H9 (cell line): ENCODE measurements at regions not wholly inside any gene's neighbourhood (a gene's known extent, or its start where the extent isn't known, plus 50 kb on each side); places are given as distances from the start of the nearest gene placed in this dataset.

Experiments
- DNase-seq: peaks from one replicate; pipeline ENCODE4 v3.0.0-alpha.2; 2017
- H2AFZ ChIP-seq: one replicate; pipeline ENCODE4 v1.6.1; 2013; ENCODE audit warnings: mild to moderate bottlenecking, low read length, control low read depth, moderate library complexity
- H2AK5ac ChIP-seq: 2 replicates; pipeline ENCODE4 v1.6.1; 2013; ENCODE audit warnings: low read length, control low read depth, mixed read lengths; ENCODE audit not compliant: insufficient read length
- H2BK120ac ChIP-seq: one replicate; pipeline ENCODE4 v1.6.1; 2013; ENCODE audit warnings: low read depth, mild to moderate bottlenecking, low read length, control low read depth, inconsistent platforms; ENCODE audit not compliant: poor library complexity, severe bottlenecking
- H2BK12ac ChIP-seq: 2 replicates; pipeline ENCODE4 v1.6.1; 2013; ENCODE audit warnings: low read length, control low read depth, mixed read lengths, low read depth; ENCODE audit not compliant: insufficient read length
- H2BK15ac ChIP-seq: 2 replicates; pipeline ENCODE4 v1.6.1; 2013; ENCODE audit warnings: low read depth, low read length, control low read depth
- H2BK20ac ChIP-seq: one replicate; pipeline ENCODE4 v1.6.1; 2013; ENCODE audit warnings: low read depth, mild to moderate bottlenecking, low read length, control low read depth, inconsistent platforms; ENCODE audit not compliant: poor library complexity, severe bottlenecking
- H2BK5ac ChIP-seq: 2 replicates; pipeline ENCODE4 v1.6.1; 2013; ENCODE audit warnings: low read length, control low read depth, mixed read lengths; ENCODE audit not compliant: insufficient read length
- H3K14ac ChIP-seq: 2 replicates; pipeline ENCODE4 v1.6.1; 2013; ENCODE audit warnings: low read length, control low read depth; ENCODE audit not compliant: insufficient read depth
- H3K18ac ChIP-seq: 2 replicates; pipeline ENCODE4 v1.6.1; 2013; ENCODE audit warnings: low read depth, mild to moderate bottlenecking, mixed read lengths, low read length, control low read depth; ENCODE audit not compliant: insufficient read length
- H3K23ac ChIP-seq: 2 replicates; pipeline ENCODE4 v1.6.1; 2013; ENCODE audit warnings: low read length, control low read depth, mixed read lengths, low read depth; ENCODE audit not compliant: insufficient read length
- H3K23me2 ChIP-seq: 2 replicates; pipeline ENCODE4 v1.6.1; 2013; ENCODE audit warnings: low read depth, mild to moderate bottlenecking, mixed read lengths, low read length, control low read depth; ENCODE audit not compliant: insufficient read length, poor library complexity, severe bottlenecking
- H3K27ac ChIP-seq: 2 replicates; pipeline ENCODE4 v1.5.1; 2013; ENCODE audit warnings: low read length, control low read depth, mixed read lengths, low read depth; ENCODE audit not compliant: insufficient read length
- H3K27me3 ChIP-seq: 2 replicates; pipeline ENCODE4 v1.6.1; 2013; ENCODE audit warnings: low read length, control low read depth, inconsistent platforms; ENCODE audit not compliant: insufficient read depth
- H3K4ac ChIP-seq: 2 replicates; pipeline ENCODE4 v1.6.1; 2013; ENCODE audit warnings: low read depth, mild to moderate bottlenecking, control low read depth, inconsistent platforms, low read length, moderate library complexity
- H3K4me1 ChIP-seq: 2 replicates; pipeline ENCODE4 v1.6.1; 2013; ENCODE audit warnings: low read length, control low read depth, inconsistent platforms; ENCODE audit not compliant: insufficient read depth
- H3K4me2 ChIP-seq: 2 replicates; pipeline ENCODE4 v1.6.1; 2013; ENCODE audit warnings: low read length, control low read depth, mixed read lengths; ENCODE audit not compliant: insufficient read length, insufficient read depth
- H3K56ac ChIP-seq: 2 replicates; pipeline ENCODE4 v1.6.1; 2013; ENCODE audit warnings: low read depth, mild to moderate bottlenecking, mixed read lengths, low read length, control low read depth; ENCODE audit not compliant: insufficient read length
- H3K79me1 ChIP-seq: 2 replicates; pipeline ENCODE4 v1.6.1; 2013; ENCODE audit warnings: low read depth, mild to moderate bottlenecking, moderate library complexity, low read length, control low read depth, inconsistent platforms; ENCODE audit not compliant: insufficient read depth, poor library complexity, severe bottlenecking
- H3K79me2 ChIP-seq: 2 replicates; pipeline ENCODE4 v1.6.1; 2013; ENCODE audit warnings: low read length, control low read depth, inconsistent platforms; ENCODE audit not compliant: insufficient read depth
- H3K9ac ChIP-seq: 2 replicates; pipeline ENCODE4 v1.6.1; 2013; ENCODE audit warnings: low read length, control low read depth, mixed read lengths; ENCODE audit not compliant: insufficient read length; ENCODE audit errors: extremely low read depth
- H3K9me3 ChIP-seq: one replicate; pipeline ENCODE4 v1.6.1; 2013; ENCODE audit warnings: low read depth, low read length, inconsistent platforms; ENCODE audit not compliant: control insufficient read depth
- H3T11ph ChIP-seq: one replicate; pipeline ENCODE4 v1.6.1; 2013; ENCODE audit warnings: mild to moderate bottlenecking, low read length, control low read depth, inconsistent platforms
- H4K20me1 ChIP-seq: one replicate; pipeline ENCODE4 v1.6.1; 2013; ENCODE audit not compliant: control insufficient read depth, insufficient read length, insufficient read depth
- H4K5ac ChIP-seq: 2 replicates; pipeline ENCODE4 v1.6.1; 2013; ENCODE audit warnings: low read depth, mild to moderate bottlenecking, mixed read lengths, low read length, control low read depth; ENCODE audit not compliant: insufficient read length
- H4K8ac ChIP-seq: replicated peaks from 2 replicates; pipeline ENCODE4 v1.6.1; 2013; ENCODE audit warnings: low read length, control low read depth, mixed read lengths, low read depth; ENCODE audit not compliant: insufficient read length
- H4K91ac ChIP-seq: 2 replicates; pipeline ENCODE4 v1.6.1; 2013; ENCODE audit warnings: low read depth, mild to moderate bottlenecking, moderate library complexity, mixed read lengths, low read length, control low read depth; ENCODE audit not compliant: insufficient read length
- H3K27ac Mint-ChIP-seq, 3 experiments: 2 replicates in 2 of 3; 3 replicates in 1 of 3; pipeline ENCODE4 v1.8.0; 2020 to 2021; ENCODE audit warnings: mixed read lengths in 3 of 3, mild to moderate bottlenecking in 1 of 3, moderate library complexity in 1 of 3
- H3K27me3 Mint-ChIP-seq: 2 replicates; pipeline ENCODE4 v1.8.0; 2021; ENCODE audit warnings: low read depth, mild to moderate bottlenecking, moderate library complexity, mixed read lengths
- H3K36me3 Mint-ChIP-seq, 3 experiments: 2 replicates in 2 of 3; 3 replicates in 1 of 3; pipeline ENCODE4 v1.8.0; 2020 to 2021; ENCODE audit warnings: low read depth in 3 of 3, mixed read lengths in 3 of 3; ENCODE audit not compliant: insufficient read depth in 1 of 3
- H3K4me1 Mint-ChIP-seq, 2 experiments: 2 replicates each; pipeline ENCODE4 v1.8.0; 2020; ENCODE audit warnings: mixed read lengths in 2 of 2
- H3K4me3 Mint-ChIP-seq, 2 experiments: 2 replicates in 1 of 2; 3 replicates in 1 of 2; pipeline ENCODE4 v1.8.0; 2020 to 2021; ENCODE audit warnings: mild to moderate bottlenecking in 2 of 2, mixed read lengths in 2 of 2, moderate library complexity in 1 of 2
- H3K9me3 Mint-ChIP-seq, 2 experiments: 2 replicates in 1 of 2; 3 replicates in 1 of 2; pipeline ENCODE4 v1.8.0; 2020; ENCODE audit warnings: mild to moderate bottlenecking in 2 of 2, mixed read lengths in 2 of 2, moderate library complexity in 1 of 2
- CTCF ChIP-seq: fragments of 200-600 bp; sonication (generic); conservative IDR thresholded peaks from 3 replicates; pipeline ENCODE4 v1.8.0; 2021; ENCODE audit warnings: antibody characterized with exemption, mild to moderate bottlenecking
- WGBS: extraction: QIAGEN DNeasy Blood & Tissue Kit; methylation state at CpG from one replicate; pipeline ENCODE4 v1.1.7; 2013; ENCODE audit warnings: missing lambda C conversion rate, low lambda C conversion rate, mixed read lengths; ENCODE audit not compliant: insufficient read length; ENCODE audit errors: extremely low coverage; 5-methylcytosine and 5-hydroxymethylcytosine counted together

GRCh38 chr10:20670579-20670978 is 226.5 kb downstream of the NEBL start:
- no peaks in the 10 kb centered on the region for H3K79me2 ChIP-seq
- no CpG with 5 or more reads among the region's 1 CpG for WGBS
- no peaks in the 10 kb centered on the region for H3K36me3 Mint-ChIP-seq
- no peaks in the 10 kb centered on the region for H3K9me3 ChIP-seq
- no peak overlapping the region for H3K27ac ChIP-seq
- H2BK5ac ChIP-seq, result no peak overlapping the region
- no peak overlapping the region for H3K18ac ChIP-seq
- no peaks in the 10 kb centered on the region for H3K27me3 Mint-ChIP-seq
- H2BK120ac ChIP-seq, result no peak overlapping the region
- H3K9ac ChIP-seq, result no peak overlapping the region
- H2AK5ac ChIP-seq, result no peak overlapping the region
- no peak overlapping the region for H3K56ac ChIP-seq
- no peaks in the 10 kb centered on the region for H3K27me3 ChIP-seq
- H2BK15ac ChIP-seq, result no peak overlapping the region
- no peaks in the 10 kb centered on the region; the same call in 1 of the 2 replicates for H3K4me1 ChIP-seq
- DNase-seq, result no peak
- H3K14ac ChIP-seq, result no peak overlapping the region; the same call in 1 of the 2 replicates
- no peak overlapping the region for H2BK12ac ChIP-seq
- H2AFZ ChIP-seq, result no peak overlapping the region
- H4K20me1 ChIP-seq, result no peaks in the 10 kb centered on the region
- H3K4me3 Mint-ChIP-seq, result no peak overlapping the region
- H3K4me2 ChIP-seq, result no peak overlapping the region
- no peak for TF ChIP-seq CTCF
- H3K4ac ChIP-seq, result no peak overlapping the region
- H2BK20ac ChIP-seq, result no peak overlapping the region
- H3K27ac Mint-ChIP-seq, result no peak overlapping the region
- no peaks in the 10 kb centered on the region for H3K79me1 ChIP-seq
- H3K23me2 ChIP-seq, result no peaks in the 10 kb centered on the region
- peaks cover 4 to 11% of the 10 kb centered on the region in 2 experiments for H3K4me1 Mint-ChIP-seq
- H3K9me3 Mint-ChIP-seq, result no peaks in the 10 kb centered on the region
- H4K91ac ChIP-seq, result no peak overlapping the region
- no peak overlapping the region for H4K8ac ChIP-seq
- no peak overlapping the region for H3K23ac ChIP-seq
- no peak overlapping the region for H4K5ac ChIP-seq
- H3T11ph ChIP-seq, result no peak overlapping the region
